Suprapubic skin (tissue), 4 donors: ENCODE measurements at regions not wholly inside any gene's neighbourhood (a gene's known extent, or its start where the extent isn't known, plus 50 kb on each side); places are given as distances from the start of the nearest gene placed in this dataset.

Experiments
- POLR2A ChIP-seq, 2 donors: fragments of 450-650 bp; IDR thresholded peaks; one replicate each; pipeline ENCODE4 v1.6.1; 2017; ENCODE audit warnings: antibody characterized with exemption in 2 of 2, mild to moderate bottlenecking in 2 of 2, moderate library complexity in 2 of 2
- POLR2AphosphoS5 ChIP-seq, 3 donors: sonication (generic); formaldehyde crosslinking; IDR thresholded peaks; one replicate each; pipeline ENCODE4 v1.6.1; 2017; ENCODE audit warnings: antibody characterized with exemption in 3 of 3
- TF ChIP-seq, protein P1 (sequence below), 2 donors: fragments of 200-600 bp in 1 of 2; fragments of 450-650 bp in 1 of 2; sonication (generic) in 1 of 2; IDR thresholded peaks; one replicate each; pipeline ENCODE4 v1.5.1; 2016 to 2019; ENCODE audit warnings: antibody characterized with exemption in 2 of 2, mild to moderate bottlenecking in 1 of 2, moderate library complexity in 1 of 2

DNA sequence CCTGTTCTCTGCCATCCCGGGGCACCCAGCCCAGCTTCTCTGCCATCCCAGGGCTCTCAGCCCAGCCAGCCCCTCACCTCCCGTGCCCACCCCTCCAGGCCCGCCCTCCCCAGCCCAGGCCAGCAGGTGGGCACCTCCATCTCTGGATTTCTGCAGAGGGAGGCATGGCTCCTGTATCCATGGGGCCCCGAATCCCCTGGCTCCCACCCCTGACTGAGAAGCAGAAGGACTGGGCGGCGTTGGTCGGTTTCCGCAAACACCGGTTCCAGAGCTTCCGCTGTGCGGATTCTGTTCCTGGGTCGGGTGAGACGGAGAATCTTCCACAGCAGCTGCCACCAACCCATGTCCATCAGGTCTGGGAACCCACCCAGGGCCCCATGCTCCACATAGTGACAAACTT is 240.3 kb downstream of the BRD1 start:
- no peak for TF ChIP-seq POLR2AphosphoS5 (IDR thresholded peaks at IDR 0.05)
- TF ChIP-seq, protein P1, sequence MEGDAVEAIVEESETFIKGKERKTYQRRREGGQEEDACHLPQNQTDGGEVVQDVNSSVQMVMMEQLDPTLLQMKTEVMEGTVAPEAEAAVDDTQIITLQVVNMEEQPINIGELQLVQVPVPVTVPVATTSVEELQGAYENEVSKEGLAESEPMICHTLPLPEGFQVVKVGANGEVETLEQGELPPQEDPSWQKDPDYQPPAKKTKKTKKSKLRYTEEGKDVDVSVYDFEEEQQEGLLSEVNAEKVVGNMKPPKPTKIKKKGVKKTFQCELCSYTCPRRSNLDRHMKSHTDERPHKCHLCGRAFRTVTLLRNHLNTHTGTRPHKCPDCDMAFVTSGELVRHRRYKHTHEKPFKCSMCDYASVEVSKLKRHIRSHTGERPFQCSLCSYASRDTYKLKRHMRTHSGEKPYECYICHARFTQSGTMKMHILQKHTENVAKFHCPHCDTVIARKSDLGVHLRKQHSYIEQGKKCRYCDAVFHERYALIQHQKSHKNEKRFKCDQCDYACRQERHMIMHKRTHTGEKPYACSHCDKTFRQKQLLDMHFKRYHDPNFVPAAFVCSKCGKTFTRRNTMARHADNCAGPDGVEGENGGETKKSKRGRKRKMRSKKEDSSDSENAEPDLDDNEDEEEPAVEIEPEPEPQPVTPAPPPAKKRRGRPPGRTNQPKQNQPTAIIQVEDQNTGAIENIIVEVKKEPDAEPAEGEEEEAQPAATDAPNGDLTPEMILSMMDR (IDR thresholded peaks at IDR 0.05): no peak
- no peak for TF ChIP-seq POLR2A (IDR thresholded peaks at IDR 0.05)
